ENCODE measurements at regions not wholly inside any gene's neighbourhood (a gene's known extent, or its start where the extent isn't known, plus 50 kb on each side); places are given as distances from the start of the nearest gene placed in this dataset.

DNA sequence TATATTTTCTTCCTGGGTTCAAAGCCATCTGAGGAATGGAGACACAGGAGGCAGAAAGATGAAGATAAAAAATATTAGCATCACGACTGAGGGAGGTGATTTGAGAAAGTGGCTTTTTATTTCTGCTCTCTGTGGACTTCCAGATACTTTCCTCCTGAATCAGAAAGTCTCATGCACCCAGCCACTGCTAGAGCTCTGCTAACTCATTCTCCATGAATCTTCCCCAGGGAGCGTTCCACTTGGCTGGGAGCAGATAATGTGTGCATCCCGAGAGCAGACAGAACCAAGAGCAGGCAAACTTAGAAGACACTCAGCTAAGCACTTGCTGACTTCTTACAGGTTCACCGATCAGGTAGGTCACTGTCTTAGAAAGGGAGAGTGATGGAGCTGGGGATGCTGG, 264.1 kb upstream of the THUMPD2 start:
- Histone ChIP-seq H3K9ac (ENCODE audit: low read depth, low read length) (no peak overlapping the region), H3K9me1 (ENCODE audit: insufficient read depth, low read length) (peaks cover 8% of the 10 kb centered on the region), H3K18ac (ENCODE audit: low read depth, low read length) (peak overlapping the region; percentile 91), H4K91ac (ENCODE audit: insufficient read depth, low read depth, low read length) (peak overlapping the region; percentile 89), H3K4me2 (ENCODE audit: low read depth, low read length) (peak overlapping the region; percentile 58; the same call in 1 of the 2 replicates), H2AFZ (replicated peaks; ENCODE audit: low read length, poor library complexity) (peak overlapping the region; percentile 74), H3K27ac (ENCODE audit: insufficient read depth, low read length) (no peak overlapping the region; the same call in 1 of the 2 replicates), H3K79me1 (ENCODE audit: low read depth in 1 of 2, low read length in 2 of 2) (peaks cover 0 to 6% of the 10 kb centered on the region in 2 experiments; a peak in 1 of 4 replicates), H3K9me3 (ENCODE audit: control insufficient read depth, insufficient read depth, low read length) (no peaks in the 10 kb centered on the region), H3K36me3 (ENCODE audit: control insufficient read depth, insufficient read depth, low read length) (no peaks in the 10 kb centered on the region), H3K4me1 (ENCODE audit: control insufficient read depth, insufficient read depth, low read length) (peaks cover 22% of the 10 kb centered on the region), H3K27me3 (ENCODE audit: control insufficient read depth, insufficient read depth, low read length) (no peaks in the 10 kb centered on the region), H3K56ac (ENCODE audit: extremely low read depth, insufficient read depth, low read length) (no peak overlapping the region), H3K23ac (ENCODE audit: low read depth, low read length) (no peak overlapping the region), H2BK120ac (ENCODE audit: low read depth, low read length) (peak overlapping the region; percentile 96), H3K4ac (ENCODE audit: low read depth, low read length) (peak overlapping the region; percentile 89), H2BK5ac (ENCODE audit: low read depth, low read length, poor library complexity, severe bottlenecking) (peak overlapping the region; percentile 100), H4K8ac (ENCODE audit: low read depth in 2 of 2, low read length in 2 of 2) (peak overlapping the region; percentile 61 to 64), H2BK15ac (ENCODE audit: low read depth, low read length) (peak overlapping the region; percentile 91; the same call in 2 of the 3 replicates), H2AK9ac (replicated peaks; ENCODE audit: low read depth, low read length, poor library complexity) (no peak overlapping the region), H3K4me3 (ENCODE audit: insufficient read depth, low read depth, low read length) (peak overlapping the region; percentile 29; the same call in 1 of the 2 replicates), H2AK5ac (ENCODE audit: low read depth, low read length) (peak overlapping the region; percentile 92), H2BK20ac (ENCODE audit: low read depth, low read length) (peak overlapping the region; percentile 96), H4K20me1 (ENCODE audit: insufficient read depth, low read length) (no peaks in the 10 kb centered on the region), H3K14ac (replicated peaks; ENCODE audit: low read depth, low read length) (peak overlapping the region; percentile 92), H4K5ac (ENCODE audit: low read depth, low read length) (peak overlapping the region; percentile 99)
- CTCF ChIA-PET: interaction anchor here (0.6 kb wide), 1 partner anchor 48 kb away, joined by 4 read pairs; no protein-coding TSS in a partner anchor
- intact Hi-C loops (cut with micrococcal nuclease) (no loop called here), in situ Hi-C loops (cut with MboI; ENCODE audit: low sequenced_read_pairs) (no loop called here), dilution Hi-C loops (cut with HindIII; ENCODE audit: low sequenced_read_pairs, unreplicated experiment) (no loop called here)
- DNase-seq: peak; percentile 71
- WGBS, 2 experiments (ENCODE audit: extremely low coverage in 2 of 2, insufficient read length in 1 of 2): no CpG with 5 or more reads among the region's 4 CpGs
- TF ChIP-seq, protein P1, sequence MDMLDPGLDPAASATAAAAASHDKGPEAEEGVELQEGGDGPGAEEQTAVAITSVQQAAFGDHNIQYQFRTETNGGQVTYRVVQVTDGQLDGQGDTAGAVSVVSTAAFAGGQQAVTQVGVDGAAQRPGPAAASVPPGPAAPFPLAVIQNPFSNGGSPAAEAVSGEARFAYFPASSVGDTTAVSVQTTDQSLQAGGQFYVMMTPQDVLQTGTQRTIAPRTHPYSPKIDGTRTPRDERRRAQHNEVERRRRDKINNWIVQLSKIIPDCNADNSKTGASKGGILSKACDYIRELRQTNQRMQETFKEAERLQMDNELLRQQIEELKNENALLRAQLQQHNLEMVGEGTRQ (IDR thresholded peaks at IDR 0.05; ENCODE audit: low read depth, low read length): no peak
- TF ChIP-seq RAD21 (IDR thresholded peaks at IDR 0.05; ENCODE audit: low read length) (no peak), ELK1 (IDR thresholded peaks at IDR 0.05; ENCODE audit: borderline replicate concordance, low read depth, low read length) (no peak), CHD1 (IDR thresholded peaks at IDR 0.05; ENCODE audit: low read depth, low read length) (no peak), CEBPB (IDR thresholded peaks at IDR 0.05; ENCODE audit: low read depth, low read length) (no peak), BHLHE40 (IDR thresholded peaks at IDR 0.05; ENCODE audit: low read depth, low read length) (no peak), RCOR1 (IDR thresholded peaks at IDR 0.05; ENCODE audit: insufficient replicate concordance, low read length) (no peak), CTCF (conservative IDR thresholded peaks at IDR 0.05; ENCODE audit: low read depth, low read length) (no peak)
- ATAC-seq (ENCODE audit: low read depth): no peak
- no TSS peak for BruUV-seq (replicated peaks)
- POLR2A ChIA-PET (ENCODE audit: unreplicated experiment): no interaction called here
